ENCODE measurements at regions not wholly inside any gene's neighbourhood (a gene's known extent, or its start where the extent isn't known, plus 50 kb on each side); places are given as distances from the start of the nearest gene placed in this dataset.

- H2BK15ac ChIP-seq (ENCODE audit: low read depth, low read length): no peak overlapping the region
Observed at GRCh38 chr13:100810481-100810880, 135.9 kb upstream of the TMTC4 start.

More at GRCh38 chr13:100810481-100810880, 135.9 kb upstream of the TMTC4 start:
- Histone ChIP-seq H3K27ac (ENCODE audit: insufficient read length, low read depth, low read length) (no peak overlapping the region), H3K14ac (ENCODE audit: insufficient read depth, low read length) (no peak overlapping the region), H3K23me2 (ENCODE audit: insufficient read length, low read depth, low read length, poor library complexity, severe bottlenecking) (no peaks in the 10 kb centered on the region), H3K18ac (ENCODE audit: insufficient read length, low read depth, low read length) (no peak overlapping the region), H3K79me2 (ENCODE audit: insufficient read depth, low read length) (no peaks in the 10 kb centered on the region), H3K56ac (ENCODE audit: insufficient read length, low read depth, low read length) (no peak overlapping the region), H3K23ac (ENCODE audit: insufficient read length, low read depth, low read length) (no peak overlapping the region), H3K9ac (ENCODE audit: extremely low read depth, insufficient read length, low read length) (no peak overlapping the region), H3T11ph (ENCODE audit: low read length) (no peak overlapping the region), H3K9me3 (ENCODE audit: control insufficient read depth, low read depth, low read length) (no peaks in the 10 kb centered on the region), H3K27me3 (ENCODE audit: insufficient read depth, low read length) (no peaks in the 10 kb centered on the region), H2BK5ac (ENCODE audit: insufficient read length, low read length) (no peak overlapping the region), H3K4me1 (ENCODE audit: insufficient read depth, low read length) (peaks cover 3% of the 10 kb centered on the region; the same call in 1 of the 2 replicates), H2AK5ac (ENCODE audit: insufficient read length, low read length) (no peak overlapping the region), H2BK20ac (ENCODE audit: low read depth, low read length, poor library complexity, severe bottlenecking) (no peak overlapping the region), H4K91ac (ENCODE audit: insufficient read length, low read depth, low read length) (no peak overlapping the region), H2BK120ac (ENCODE audit: low read depth, low read length, poor library complexity, severe bottlenecking) (no peak overlapping the region), H3K79me1 (ENCODE audit: insufficient read depth, low read depth, low read length, poor library complexity, severe bottlenecking) (no peaks in the 10 kb centered on the region), H4K5ac (ENCODE audit: insufficient read length, low read depth, low read length) (no peak overlapping the region), H2AFZ (ENCODE audit: low read length) (no peak overlapping the region), H3K4ac (ENCODE audit: low read depth, low read length) (no peak overlapping the region), H3K4me2 (ENCODE audit: insufficient read depth, insufficient read length, low read length) (no peak overlapping the region), H2BK12ac (ENCODE audit: insufficient read length, low read depth, low read length) (no peak overlapping the region), H4K20me1 (ENCODE audit: control insufficient read depth, insufficient read depth, insufficient read length) (no peaks in the 10 kb centered on the region), H4K8ac (replicated peaks; ENCODE audit: insufficient read length, low read depth, low read length) (no peak overlapping the region)
- no peak overlapping the region for H3K4me3 Mint-ChIP-seq
- no CpG with 5 or more reads among the region's 3 CpGs for WGBS (ENCODE audit: extremely low coverage, insufficient read length, low lambda C conversion rate)
- H3K27ac Mint-ChIP-seq: no peak overlapping the region
- no peak for TF ChIP-seq CTCF (conservative IDR thresholded peaks at IDR 0.05)
- no peaks in the 10 kb centered on the region for H3K27me3 Mint-ChIP-seq (ENCODE audit: low read depth)
- peaks cover 17 to 22% of the 10 kb centered on the region in 2 experiments for H3K4me1 Mint-ChIP-seq
- H3K9me3 Mint-ChIP-seq: no peaks in the 10 kb centered on the region
- no peaks in the 10 kb centered on the region; a peak in 1 of 7 replicates for H3K36me3 Mint-ChIP-seq (ENCODE audit: insufficient read depth in 1 of 3, low read depth in 3 of 3)
- no peak for DNase-seq

Measured in H9 (cell line).